HG03045 (cell line): ENCODE measurements at regions not wholly inside any gene's neighbourhood (a gene's known extent, or its start where the extent isn't known, plus 50 kb on each side); places are given as distances from the start of the nearest gene placed in this dataset.

Source experiments
- ATAC-seq: cut with Tn5 transposase; IDR thresholded peaks from one replicate; pipeline ENCODE4 v1.9.1; 2021; ENCODE audit warnings: mild to moderate bottlenecking, moderate library complexity; ENCODE audit not compliant: unreplicated experiment

DNA sequence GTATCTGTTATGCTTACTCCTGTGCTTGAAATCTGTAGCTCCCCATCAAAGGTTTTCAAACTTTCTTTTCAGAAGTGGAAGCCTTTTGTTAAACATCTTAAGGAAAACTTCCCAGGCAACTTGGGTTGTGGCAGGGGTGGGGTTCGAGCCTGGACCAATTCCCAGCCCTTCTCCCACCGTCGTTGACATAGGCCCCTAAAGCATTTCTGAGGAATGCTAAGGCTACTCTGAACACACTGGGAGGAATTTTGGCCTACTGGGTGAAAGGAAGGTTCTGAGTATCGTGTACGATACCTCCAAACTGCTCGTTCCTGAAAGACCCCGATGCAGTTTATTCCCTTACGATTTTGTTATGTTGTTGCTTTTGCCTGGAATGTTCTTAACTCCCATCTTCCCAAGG lies 56.1 kb upstream of the PMFBP1 start:
- no peak for ATAC-seq

DNA sequence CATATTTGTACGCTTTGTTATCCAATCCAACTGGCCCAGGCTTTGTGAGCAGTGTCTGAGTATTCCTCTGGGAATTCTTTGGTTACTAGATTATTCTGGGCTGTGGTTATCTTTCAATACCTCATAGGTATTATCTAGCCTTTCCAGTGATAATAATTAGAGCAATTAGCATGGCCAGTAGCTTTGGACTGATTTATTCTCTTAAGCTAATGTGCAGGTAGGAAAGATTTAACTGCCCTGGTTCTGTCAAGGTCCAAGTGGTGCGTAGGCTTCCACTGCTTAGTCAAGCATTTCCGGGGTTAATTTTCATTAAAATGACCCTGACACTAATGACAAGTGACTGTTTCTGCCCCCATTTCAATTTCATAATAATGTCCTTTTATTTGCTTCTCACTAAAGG lies 54.2 kb upstream of the PMFBP1 start:
- no peak for ATAC-seq

DNA sequence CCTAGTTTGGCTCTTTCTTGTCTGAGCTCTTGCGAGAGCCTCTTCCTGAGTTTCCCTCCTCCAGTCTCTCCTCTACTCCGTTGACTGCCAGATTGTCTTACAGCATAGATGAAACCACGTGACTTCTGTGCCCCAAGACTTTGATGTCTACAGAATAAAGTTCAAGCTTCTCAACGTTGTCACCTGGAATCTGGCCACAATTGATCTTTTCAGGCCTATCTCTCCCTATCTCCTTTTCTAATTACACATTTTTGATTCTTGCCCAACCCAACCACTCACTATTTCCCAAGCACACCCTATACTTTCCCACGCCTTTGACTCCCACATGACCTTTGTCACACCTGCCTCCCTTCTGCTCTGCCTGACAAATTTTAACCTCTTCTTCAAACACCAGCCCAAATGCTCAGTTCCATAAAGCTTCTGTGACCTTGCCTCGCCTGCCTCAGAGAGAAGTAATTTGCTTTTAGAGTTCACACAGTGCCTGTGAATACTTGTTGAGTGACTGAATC lies 52.4 kb upstream of the PMFBP1 start:
- ATAC-seq, result no peak

DNA sequence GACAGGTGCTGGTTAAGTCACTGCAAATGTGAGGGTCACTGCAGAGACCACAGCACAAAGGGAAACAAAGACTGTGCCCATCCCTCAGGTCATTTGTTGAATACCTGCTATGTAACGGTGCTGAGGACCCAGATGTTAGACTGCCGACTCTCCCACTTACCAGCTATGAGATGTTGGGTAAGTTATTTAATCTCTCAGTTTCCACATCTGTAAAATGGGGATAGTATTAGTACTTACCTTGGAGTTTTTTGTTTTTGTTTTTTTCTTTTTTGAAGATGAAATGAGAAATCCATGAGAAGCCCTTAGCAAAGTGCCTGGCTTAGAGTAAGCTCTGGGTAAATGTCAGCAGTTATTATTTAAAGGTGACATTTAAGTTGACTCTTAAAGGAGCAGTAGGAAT lies 50.5 kb upstream of the PMFBP1 start:
- ATAC-seq, result no peak
